HG03060 (cell line): ENCODE measurements at regions not wholly inside any gene's neighbourhood (a gene's known extent, or its start where the extent isn't known, plus 50 kb on each side); places are given as distances from the start of the nearest gene placed in this dataset.
A peak's percentile ranks its signal among the peaks of the same experiment; 100 is the strongest.

Experiments
- ATAC-seq: cut with Tn5 transposase; IDR thresholded peaks from one replicate; pipeline ENCODE4 v1.9.1; 2021; ENCODE audit warnings: low read depth, moderate number of reproducible peaks; ENCODE audit not compliant: unreplicated experiment

DNA sequence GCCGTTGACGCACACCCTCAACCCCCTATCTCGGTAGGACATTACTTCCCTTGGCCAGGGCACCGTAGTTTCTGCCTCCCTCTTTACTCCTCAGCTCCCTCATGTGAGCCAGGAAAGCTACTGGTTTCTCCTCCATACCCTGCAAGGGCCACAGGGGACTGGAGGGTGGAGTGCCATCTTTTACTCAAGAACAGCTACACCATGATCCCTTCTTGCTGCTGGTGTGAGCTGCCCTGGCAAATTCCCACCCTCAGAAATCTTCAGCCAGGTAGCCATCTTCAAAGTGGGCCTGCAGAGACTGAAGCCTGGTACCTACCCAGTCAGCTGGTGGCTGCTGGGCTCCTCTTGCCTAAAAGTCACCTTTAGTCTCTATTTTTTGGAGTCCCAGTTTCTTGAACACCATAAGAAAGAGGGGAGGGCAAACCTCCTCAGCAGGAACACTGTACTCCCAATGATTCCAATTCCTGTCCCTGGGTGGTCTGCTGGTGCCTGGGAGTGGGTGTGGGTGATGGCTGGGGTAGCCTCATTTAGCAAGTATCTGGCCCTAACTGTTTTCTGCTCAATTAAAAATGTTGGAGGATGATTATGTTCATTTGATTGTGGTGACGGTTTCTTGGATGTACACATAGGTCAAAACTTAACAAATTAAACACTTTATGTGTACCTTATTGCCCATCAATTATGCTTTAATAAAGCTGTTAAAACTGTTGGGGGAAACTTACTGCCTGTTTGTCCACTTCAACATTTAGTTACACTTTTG is 105.0 kb upstream of the NPY start:
- ATAC-seq: no peak

DNA sequence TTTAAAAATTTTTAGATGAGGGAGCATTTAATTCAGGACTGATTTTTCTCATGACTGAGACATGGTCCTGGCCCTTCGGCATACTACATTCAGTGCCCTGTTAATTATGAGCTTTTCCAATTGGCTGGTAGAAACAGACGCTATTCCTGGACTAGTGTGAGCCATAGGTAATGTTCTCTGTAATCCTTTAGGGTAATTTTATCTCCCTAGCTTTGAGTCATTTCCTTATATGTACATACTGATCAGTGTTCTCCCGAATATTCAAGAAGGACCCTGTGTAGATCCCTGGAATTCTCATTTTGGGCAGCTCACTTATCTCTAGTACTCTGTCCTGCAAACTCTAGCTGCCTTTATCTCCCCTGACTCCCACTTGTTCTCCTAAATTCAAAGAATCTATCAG is 92.6 kb upstream of the NPY start:
- ATAC-seq: no peak

DNA sequence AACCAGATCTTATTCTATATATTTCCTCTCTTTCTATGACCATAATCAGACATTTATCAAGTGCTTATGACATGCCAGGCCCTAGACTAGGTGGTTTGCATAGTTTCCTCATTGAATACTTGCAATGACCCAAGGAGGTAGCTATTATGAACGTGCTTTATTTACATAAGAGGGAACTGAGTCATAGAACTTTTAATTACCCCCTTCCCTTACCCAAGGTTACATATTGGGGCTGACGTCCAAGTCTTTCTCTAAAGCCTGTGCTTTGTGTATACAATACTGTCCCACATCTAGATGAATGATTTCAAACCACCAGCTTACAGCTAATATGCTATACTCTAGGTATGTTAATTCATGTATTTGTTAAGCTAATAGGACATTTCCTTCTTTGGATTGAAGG is 91.9 kb upstream of the NPY start:
- no peak for ATAC-seq

DNA sequence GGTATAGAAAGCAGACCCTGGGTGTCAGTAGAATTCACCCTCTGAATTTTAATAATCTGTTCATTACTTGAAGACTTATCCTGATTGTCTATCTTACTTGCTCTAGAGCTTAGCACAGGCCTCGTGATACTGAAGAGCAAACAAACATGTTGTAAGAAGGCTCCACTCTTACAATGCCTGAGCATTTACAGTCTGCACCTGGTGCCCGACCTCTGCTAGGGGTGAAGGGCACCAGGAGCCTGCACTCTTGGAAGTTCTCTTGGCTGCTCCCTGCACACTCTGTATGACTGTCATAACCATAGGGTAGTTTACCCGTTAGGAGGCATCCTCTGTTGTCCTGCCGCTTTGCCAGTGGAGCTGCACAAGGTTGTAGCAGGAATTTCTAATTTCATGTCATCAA is 91.3 kb upstream of the NPY start:
- no peak for ATAC-seq

DNA sequence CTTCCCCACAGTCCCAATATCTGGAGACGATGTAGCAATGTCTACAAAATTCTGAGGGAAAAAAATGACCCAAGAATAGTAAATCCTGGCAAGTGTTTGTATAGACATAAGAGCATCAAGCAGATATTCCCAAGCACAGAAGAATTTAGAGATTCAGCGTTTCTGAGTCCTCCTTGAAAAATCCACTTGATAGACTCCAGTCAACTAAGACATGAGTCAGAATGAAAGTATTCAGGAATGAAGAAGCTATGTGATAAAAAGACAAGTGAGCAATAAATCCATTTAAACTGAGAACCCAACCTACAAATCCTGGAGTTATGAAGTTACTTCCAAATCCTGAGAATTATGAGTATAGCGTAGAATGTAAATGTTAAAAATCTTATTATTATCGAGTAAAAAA is 86.1 kb upstream of the NPY start:
- ATAC-seq: no peak

DNA sequence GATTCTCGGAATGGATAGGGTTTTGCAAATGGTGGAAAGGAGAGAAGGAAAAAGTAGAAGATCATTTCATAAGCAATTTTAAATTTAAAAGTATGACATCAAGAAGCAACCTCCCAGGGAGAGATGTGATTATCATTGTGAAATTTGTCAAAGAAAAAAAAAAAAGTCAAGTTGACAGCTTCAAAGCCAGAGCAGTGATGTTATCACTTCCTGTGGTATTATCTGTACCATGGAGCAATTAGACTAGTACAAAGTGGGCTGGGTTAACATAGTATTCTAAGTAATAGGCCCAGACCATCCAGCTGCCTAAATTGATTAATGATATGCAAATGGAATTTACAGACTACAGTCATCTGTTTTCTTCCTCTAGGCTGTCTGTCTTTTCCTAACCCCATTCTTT is 84.0 kb upstream of the NPY start:
- ATAC-seq: no peak

DNA sequence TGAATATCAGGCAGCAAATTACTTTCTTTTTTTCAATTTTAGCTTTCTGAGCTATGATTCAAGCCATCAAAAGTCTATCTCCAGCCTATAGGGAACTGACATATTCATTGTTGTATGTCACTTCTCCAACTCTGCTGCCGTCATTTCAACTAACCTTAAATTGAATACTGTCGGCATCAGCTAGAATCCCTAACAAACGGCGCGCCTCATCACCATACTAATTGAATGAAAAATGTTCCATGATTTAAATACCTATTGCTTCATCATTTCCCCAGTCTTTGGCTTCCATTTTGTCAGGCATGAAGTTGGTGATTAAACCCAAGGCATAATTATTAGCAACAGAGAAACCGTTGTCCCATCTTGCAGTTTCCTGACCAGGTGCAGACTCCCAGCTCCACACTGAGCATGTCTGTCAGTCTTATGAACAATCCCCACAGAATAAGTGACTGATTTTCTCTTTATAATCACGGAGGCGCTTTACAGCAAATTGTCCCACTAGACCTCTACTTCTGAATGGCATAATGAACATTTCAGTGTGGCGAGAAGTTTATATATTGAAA is 83.5 kb upstream of the NPY start:
- no peak for ATAC-seq

DNA sequence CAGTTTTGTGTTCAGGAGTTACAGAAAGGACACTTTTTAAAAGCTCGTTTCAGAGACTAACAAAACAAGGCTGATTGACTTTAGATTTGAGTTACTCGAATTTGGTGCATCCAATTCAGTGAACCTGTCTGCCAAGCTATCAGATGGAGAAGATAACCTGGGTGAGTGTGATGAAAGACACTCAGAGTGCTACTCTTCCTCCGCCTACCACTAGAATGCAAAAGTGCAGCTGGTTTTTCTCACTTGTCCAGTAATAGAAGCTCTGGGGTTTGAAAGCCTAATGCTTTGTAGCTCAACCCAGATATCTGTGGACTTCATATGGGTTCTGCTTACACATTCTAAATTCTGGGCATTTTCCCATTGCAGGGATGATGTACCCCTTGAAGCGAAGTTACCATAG is 82.8 kb upstream of the NPY start:
- ATAC-seq: no peak

DNA sequence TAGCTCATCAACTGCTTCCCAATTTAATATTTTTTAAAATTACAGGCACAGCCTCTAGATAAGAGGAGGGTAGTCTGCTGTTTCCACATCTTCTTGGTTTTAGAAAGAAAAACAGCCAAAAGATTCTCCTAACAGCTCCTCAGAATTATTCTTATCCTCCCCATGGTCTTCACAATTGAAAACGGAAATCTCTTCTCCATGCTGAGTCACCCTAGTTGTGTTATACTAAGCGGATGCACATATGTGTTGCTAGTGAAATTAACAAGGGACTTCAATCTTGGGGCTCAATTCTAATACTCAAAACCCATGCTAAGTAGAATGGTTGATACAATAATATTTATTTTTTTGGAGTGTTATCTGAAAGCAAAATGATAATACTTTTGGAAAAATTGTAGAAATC is 71.9 kb upstream of the NPY start:
- no peak for ATAC-seq

DNA sequence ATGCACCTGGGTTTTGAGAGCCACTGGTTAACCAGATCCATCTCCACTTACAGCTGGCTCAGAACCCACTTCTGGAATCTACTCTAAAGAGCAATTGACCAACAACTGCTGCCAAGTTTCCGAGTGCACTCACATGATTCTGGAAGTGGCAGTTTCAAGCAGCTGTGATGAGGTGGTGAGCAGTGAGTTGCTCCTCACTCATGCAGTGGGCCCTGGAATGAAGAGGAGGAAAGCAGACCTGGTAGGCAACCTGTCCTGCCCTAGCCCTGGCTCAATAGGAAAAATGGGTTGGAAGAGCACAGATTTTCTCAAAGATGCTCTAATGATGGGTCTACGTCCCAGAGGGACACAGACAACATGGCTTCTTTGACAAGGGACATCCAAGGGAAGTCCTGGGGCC is 70.7 kb upstream of the NPY start:
- no peak for ATAC-seq

DNA sequence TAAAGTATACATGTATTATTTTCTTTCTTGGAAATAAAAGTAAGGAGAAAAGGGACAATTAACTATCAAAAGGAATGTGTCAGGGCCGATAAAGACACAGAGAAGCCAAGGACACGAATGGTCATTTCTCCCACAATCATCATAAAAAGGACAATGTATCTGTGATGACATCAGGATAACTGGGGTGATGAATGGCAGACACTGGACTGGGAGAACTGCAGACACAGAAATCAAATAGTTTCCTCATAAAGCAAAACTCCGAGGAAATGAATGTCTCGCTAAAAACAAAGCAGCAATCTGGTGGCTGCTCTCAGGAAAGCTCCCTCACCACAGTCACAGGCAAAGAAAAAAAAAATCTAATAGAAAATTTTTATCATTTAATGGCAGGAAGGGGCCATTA is 69.3 kb upstream of the NPY start:
- ATAC-seq: no peak

DNA sequence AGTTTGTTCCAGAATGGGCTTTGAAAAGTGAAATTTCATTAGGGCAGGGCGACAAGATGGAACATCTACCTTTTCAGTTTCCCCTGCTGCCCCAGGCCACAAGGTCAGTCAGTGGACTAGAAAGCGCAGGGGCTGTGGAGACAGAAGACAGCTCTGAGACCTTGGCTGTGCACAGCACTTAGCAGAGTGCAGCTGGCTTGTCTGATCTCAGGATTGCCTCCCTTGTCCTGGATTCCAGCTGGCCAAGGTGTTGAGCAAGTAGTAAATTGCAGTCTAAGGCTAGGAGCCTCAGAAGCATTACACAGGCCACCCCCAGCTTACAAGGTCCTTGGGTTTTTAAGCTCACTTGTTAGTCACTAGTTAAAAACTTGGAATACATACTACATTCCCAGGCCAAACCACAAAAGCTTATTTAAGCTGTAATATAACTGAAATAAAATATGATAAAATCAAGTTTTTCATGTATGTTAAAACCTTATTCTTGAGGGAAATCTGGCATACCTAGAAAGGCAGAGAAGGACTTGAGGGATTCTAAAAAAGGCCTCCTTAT is 67.3 kb upstream of the NPY start:
- ATAC-seq: no peak

DNA sequence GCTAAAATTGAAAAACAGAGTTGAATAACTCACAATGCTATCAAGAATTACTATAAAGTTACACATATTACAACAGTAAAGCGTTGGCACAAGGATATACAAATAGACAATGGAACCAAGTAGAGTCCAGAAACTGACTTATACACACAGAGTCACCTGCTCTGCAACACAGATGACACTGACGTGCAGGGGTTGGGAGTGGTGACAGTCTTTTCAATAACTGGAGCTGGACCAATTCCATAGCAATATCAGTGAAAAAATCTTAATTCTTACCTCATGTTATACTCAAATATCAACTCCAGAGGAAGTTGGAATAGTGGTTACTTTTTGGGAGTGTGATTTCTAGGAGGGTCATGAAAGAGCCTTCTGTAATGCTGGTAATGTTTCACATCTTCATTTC is 62.5 kb upstream of the NPY start:
- no peak for ATAC-seq

DNA sequence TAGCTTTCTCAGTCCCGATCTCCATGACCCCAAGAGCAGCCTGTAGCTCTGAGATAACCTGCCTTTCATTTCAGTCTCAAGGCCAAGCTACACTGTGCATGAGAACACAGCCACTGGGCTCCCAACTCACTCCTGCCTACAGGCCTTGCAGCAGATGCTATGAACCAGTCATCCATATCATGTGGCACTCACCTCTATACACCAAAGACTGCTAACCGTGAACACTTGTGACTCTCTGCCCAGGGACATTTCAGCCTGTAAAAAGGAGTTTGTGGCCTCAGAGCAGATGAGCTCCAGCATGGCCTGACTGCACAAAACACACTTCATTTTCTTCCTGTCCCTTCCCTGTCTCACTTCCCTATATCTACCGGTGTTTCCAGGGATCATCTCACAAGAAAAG is 56.9 kb upstream of the NPY start:
- no peak for ATAC-seq

DNA sequence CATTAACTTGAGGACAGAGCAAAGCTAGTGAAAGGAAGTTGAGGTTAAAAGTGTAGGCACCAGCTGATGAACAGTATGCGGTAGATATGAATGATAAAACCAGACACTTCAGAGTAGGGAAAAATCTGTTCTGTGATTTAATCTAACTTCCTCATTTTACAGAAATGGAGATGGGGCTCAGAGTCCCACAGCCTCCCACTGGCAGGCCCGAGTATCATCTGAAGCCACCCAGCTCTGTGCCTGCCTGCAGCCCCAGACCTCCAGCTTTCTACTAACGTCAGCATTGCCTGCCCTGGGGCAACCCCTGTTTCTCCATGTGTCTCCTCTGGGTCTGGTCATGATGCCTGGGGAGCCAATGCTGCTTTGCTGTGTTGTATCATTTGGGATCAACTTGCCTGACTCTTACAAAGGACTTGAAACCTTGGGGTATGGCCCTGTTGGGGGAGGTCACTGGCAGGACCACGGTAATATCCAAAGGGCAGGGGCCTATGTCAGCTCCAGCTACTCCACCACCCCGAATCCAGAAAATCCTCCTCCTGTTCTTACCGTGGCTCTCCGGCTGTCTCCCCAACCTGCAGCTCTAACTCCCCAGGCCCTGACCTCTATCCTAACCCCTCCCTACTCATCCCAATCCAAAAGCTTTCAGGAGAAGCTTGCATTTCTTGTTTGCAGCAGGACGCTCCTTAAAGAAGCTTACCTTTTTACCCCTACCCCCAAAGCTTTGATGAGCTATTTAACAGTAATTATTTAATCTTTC is 56.2 kb upstream of the NPY start:
- peak; percentile 90 for ATAC-seq

DNA sequence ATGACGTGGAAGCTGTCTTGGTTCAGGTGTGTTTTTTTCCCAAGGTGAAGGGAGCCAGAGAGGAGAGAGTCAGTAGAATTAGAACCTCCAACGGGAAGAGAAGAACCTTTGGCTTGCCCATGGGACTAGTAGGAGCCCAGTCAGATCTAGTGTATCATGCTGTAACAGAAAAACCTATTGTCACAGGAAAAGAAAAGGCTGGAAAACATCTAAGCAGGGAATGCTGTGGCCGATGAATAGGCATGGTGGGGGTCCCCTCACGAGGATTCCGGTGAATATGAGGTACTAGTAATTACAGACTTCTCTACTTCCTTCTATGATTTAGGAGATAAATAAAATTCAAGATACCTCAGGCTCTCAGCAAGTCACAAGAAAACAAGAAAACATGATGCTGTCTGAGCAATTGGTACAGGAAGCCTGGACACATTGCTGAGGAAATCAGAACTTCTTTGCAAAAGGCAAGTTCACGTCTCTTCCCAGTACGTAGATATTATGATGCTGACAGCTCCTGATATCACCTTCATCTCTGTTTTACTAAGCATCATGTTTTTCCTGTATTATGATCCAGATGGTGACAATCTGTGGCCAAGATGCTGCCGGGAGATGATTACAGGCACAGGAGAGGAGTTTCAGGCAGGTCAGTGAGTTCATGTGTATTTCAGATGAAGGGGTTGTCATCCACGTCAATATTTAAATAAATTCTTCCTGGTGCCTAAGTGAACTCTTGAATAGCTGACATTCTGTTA is 54.3 kb upstream of the NPY start:
- no peak for ATAC-seq

DNA sequence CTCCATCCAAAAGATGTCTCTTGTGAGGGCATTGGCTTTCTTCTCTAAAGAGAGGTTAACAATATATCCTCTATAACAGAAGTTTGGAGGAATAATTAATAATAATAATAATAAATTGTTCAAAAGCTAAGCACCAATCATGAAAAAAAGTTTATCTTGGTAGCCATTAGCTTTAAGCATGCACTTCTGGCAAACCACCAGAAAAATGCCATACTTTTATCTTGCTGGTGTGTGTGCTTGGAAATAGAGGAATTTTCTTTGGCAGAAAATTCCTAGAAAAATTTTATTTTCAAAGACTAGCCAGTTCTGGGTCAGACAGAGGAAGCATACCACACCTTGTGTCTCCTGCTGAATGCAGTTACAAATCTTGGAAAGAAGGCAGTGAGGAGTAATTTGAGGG is 52.5 kb upstream of the NPY start:
- ATAC-seq: no peak

DNA sequence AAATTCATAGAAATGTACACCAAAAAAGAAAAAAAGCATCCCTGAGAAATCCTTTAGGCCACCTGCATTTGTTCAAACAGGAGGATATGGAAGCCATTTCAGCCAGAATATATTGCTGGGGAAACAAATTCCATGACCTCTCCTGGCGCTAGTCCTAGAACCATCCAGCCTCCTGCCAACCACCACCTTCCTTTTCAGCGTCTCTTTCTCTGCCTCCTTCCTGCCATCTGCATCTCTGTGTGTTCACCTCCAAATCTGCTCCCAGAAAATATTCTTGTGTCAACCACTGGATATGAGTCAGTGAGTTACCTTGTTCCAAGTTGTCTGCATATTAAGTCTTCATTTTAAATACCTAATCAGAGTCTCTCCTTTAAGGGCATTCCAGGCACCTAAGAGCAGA is 50.6 kb upstream of the NPY start:
- ATAC-seq: no peak
